ENCODE measurements at regions not wholly inside any gene's neighbourhood (a gene's known extent, or its start where the extent isn't known, plus 50 kb on each side); places are given as distances from the start of the nearest gene placed in this dataset.

- intact Hi-C loops (cut with micrococcal nuclease): no loop called here
- Mint-ChIP-seq H3K9me3 (ENCODE audit: insufficient read depth) (no peaks in the 10 kb centered on the region), H3K4me3 (no peak overlapping the region), H3K27ac (no peak overlapping the region), H3K27me3 (no peaks in the 10 kb centered on the region), H3K4me1 (peaks cover 4% of the 10 kb centered on the region)
- Histone ChIP-seq H3K27ac (ENCODE audit: low read length in 2 of 2) (no peak overlapping the region), H3K4me1 (ENCODE audit: control insufficient read depth in 2 of 2, insufficient read depth in 2 of 2, low read length in 2 of 2) (peaks cover 0 to 1% of the 10 kb centered on the region in 2 donors), H3K4me3 (ENCODE audit: control extremely low read depth in 1 of 5, extremely low read depth in 1 of 5, insufficient read depth in 1 of 5, low read depth in 2 of 5, low read length in 4 of 5) (no peak overlapping the region), H3K36me3 (replicated peaks in 1 of 2; ENCODE audit: control extremely low read depth in 1 of 2, control insufficient read depth in 1 of 2, extremely low read depth in 1 of 2, insufficient read depth in 2 of 2, low read length in 1 of 2) (no peaks in the 10 kb centered on the region), H3K9me3 (ENCODE audit: control extremely low read depth in 1 of 3, control insufficient read depth in 2 of 3, insufficient read depth in 1 of 3, low read length in 2 of 3) (no peaks in the 10 kb centered on the region), H2AFZ (ENCODE audit: insufficient read depth, low read depth, low read length, poor library complexity, severe bottlenecking) (no peak overlapping the region), H3K9ac (ENCODE audit: low read length) (no peak overlapping the region), H4K20me1 (ENCODE audit: control insufficient read depth, insufficient read depth, low read length, poor library complexity, severe bottlenecking) (no peaks in the 10 kb centered on the region), H3K27me3 (replicated peaks in 1 of 4; ENCODE audit: control extremely low read depth in 1 of 4, control insufficient read depth in 3 of 4, insufficient read depth in 4 of 4, low read length in 3 of 4) (no peaks in the 10 kb centered on the region), H3K79me2 (ENCODE audit: control insufficient read depth, insufficient read depth, low read length) (no peaks in the 10 kb centered on the region), H3K4me2 (replicated peaks; ENCODE audit: low read depth, low read length, poor library complexity, severe bottlenecking) (no peak overlapping the region)
- POLR2A ChIA-PET: no interaction called here
- no peak for ATAC-seq (ENCODE audit: low read depth)
- WGBS (ENCODE audit: insufficient coverage): 94% methylated on average over 2 of the region's 3 CpGs
- CTCF ChIA-PET: no interaction called here
- TF ChIP-seq CTCF (IDR thresholded peaks at IDR 0.05) (no peak), EZH2 (IDR thresholded peaks at IDR 0.05; ENCODE audit: borderline replicate concordance, insufficient read depth, low read depth, low read length, poor library complexity, severe bottlenecking) (no peak)
- DNase-seq: no peak
Measured at GRCh38 chr3:177545964-177546363, 348.7 kb upstream of the TBL1XR1 start.

- intact Hi-C loops (cut with micrococcal nuclease): no loop called here
- CTCF ChIA-PET: no interaction called here
Measured at GRCh38 chr3:177547711-177548350, 350.5 kb upstream of the TBL1XR1 start.

More at GRCh38 chr3:177547711-177548350, 350.5 kb upstream of the TBL1XR1 start:
- no peak for ATAC-seq (ENCODE audit: low read depth)
- Mint-ChIP-seq H3K4me1 (peaks cover 9% of the 10 kb centered on the region), H3K27ac (no peak overlapping the region), H3K4me3 (no peak overlapping the region), H3K27me3 (no peaks in the 10 kb centered on the region), H3K9me3 (ENCODE audit: insufficient read depth) (no peaks in the 10 kb centered on the region)
- H3K9me3 ChIP-seq (ENCODE audit: control extremely low read depth in 1 of 3, control insufficient read depth in 2 of 3, insufficient read depth in 1 of 3, low read length in 2 of 3): no peaks in the 10 kb centered on the region
- H3K36me3 ChIP-seq (replicated peaks in 1 of 2; ENCODE audit: control extremely low read depth in 1 of 2, control insufficient read depth in 1 of 2, extremely low read depth in 1 of 2, insufficient read depth in 2 of 2, low read length in 1 of 2): no peaks in the 10 kb centered on the region
- no peak overlapping the region for H3K4me3 ChIP-seq (ENCODE audit: control extremely low read depth in 1 of 5, extremely low read depth in 1 of 5, insufficient read depth in 1 of 5, low read depth in 2 of 5, low read length in 4 of 5)
- TF ChIP-seq CTCF (IDR thresholded peaks at IDR 0.05) (no peak), EZH2 (IDR thresholded peaks at IDR 0.05; ENCODE audit: borderline replicate concordance, insufficient read depth, low read depth, low read length, poor library complexity, severe bottlenecking) (no peak)
- no peaks in the 10 kb centered on the region for H3K79me2 ChIP-seq (ENCODE audit: control insufficient read depth, insufficient read depth, low read length)
- H3K4me1 ChIP-seq (ENCODE audit: control insufficient read depth in 2 of 2, insufficient read depth in 2 of 2, low read length in 2 of 2): peaks cover 0 to 10% of the 10 kb centered on the region in 2 donors
- POLR2A ChIA-PET: interaction anchor here (0.6 kb wide), 1 partner anchor 143 kb away, joined by 3 read pairs; no protein-coding TSS in a partner anchor
- no peak overlapping the region for H3K27ac ChIP-seq (ENCODE audit: low read length in 2 of 2)
- no peak overlapping the region for H2AFZ ChIP-seq (ENCODE audit: insufficient read depth, low read depth, low read length, poor library complexity, severe bottlenecking)
- no peak overlapping the region for H3K4me2 ChIP-seq (replicated peaks; ENCODE audit: low read depth, low read length, poor library complexity, severe bottlenecking)
- no peaks in the 10 kb centered on the region for H4K20me1 ChIP-seq (ENCODE audit: control insufficient read depth, insufficient read depth, low read length, poor library complexity, severe bottlenecking)
- no peak for DNase-seq
- WGBS (ENCODE audit: insufficient coverage): 97% methylated on average over 3 of the region's 13 CpGs
- H3K9ac ChIP-seq (ENCODE audit: low read length): no peak overlapping the region
- no peaks in the 10 kb centered on the region for H3K27me3 ChIP-seq (replicated peaks in 1 of 4; ENCODE audit: control extremely low read depth in 1 of 4, control insufficient read depth in 3 of 4, insufficient read depth in 4 of 4, low read length in 3 of 4)
